GM13976 (cell line): ENCODE measurements at regions not wholly inside any gene's neighbourhood (a gene's known extent, or its start where the extent isn't known, plus 50 kb on each side); places are given as distances from the start of the nearest gene placed in this dataset.

Source experiments
- DNase-seq: peaks from one replicate; pipeline ENCODE4 v3.0.0; 2012; ENCODE audit warnings: low spot score
- in situ Hi-C: fragments of 300-500 bp; cut with MboI; formaldehyde crosslinking; loops from one replicate; pipeline ENCODE4 v1.12.0; 2022; ENCODE audit warnings: low sequenced_read_pairs, mixed read lengths, inconsistent platforms; ENCODE audit not compliant: unreplicated experiment
- TF ChIP-seq, protein P1 (sequence below): IDR thresholded peaks from 2 replicates; pipeline ENCODE4 v1.5.1; 2012; ENCODE audit warnings: borderline replicate concordance, mild to moderate bottlenecking; ENCODE audit not compliant: insufficient read depth; ENCODE audit errors: extremely low read depth, missing control alignments, control extremely low read depth

GRCh38 chr7:68547799-68548198, 1050.5 kb upstream of the AUTS2 start:
- in situ Hi-C loops = no loop called here
- no peak for DNase-seq
- TF ChIP-seq, protein P1, sequence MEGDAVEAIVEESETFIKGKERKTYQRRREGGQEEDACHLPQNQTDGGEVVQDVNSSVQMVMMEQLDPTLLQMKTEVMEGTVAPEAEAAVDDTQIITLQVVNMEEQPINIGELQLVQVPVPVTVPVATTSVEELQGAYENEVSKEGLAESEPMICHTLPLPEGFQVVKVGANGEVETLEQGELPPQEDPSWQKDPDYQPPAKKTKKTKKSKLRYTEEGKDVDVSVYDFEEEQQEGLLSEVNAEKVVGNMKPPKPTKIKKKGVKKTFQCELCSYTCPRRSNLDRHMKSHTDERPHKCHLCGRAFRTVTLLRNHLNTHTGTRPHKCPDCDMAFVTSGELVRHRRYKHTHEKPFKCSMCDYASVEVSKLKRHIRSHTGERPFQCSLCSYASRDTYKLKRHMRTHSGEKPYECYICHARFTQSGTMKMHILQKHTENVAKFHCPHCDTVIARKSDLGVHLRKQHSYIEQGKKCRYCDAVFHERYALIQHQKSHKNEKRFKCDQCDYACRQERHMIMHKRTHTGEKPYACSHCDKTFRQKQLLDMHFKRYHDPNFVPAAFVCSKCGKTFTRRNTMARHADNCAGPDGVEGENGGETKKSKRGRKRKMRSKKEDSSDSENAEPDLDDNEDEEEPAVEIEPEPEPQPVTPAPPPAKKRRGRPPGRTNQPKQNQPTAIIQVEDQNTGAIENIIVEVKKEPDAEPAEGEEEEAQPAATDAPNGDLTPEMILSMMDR = no peak

GRCh38 chr7:68550027-68550426, 1048.2 kb upstream of the AUTS2 start:
- DNase-seq = no peak
- TF ChIP-seq, protein P1 = no peak
- in situ Hi-C loops = no loop called here

DNA sequence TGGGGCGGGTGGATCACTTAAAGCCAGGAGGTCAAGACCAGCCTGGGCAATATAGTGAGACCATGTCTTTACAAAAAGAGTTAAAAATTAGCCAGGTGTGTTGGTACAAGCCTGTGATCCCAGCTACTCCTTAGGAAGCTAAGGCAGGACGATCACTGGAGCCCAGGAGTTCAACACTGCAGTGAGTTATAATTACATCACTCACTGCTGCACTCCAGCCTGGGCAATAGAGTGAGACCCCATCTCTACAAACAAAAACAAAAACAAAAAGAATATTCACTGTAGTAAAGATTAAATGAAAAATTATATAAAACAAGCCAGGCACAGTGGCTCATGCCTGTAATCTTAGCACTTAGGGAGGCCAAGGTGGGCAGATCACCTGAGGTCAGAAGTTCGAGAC, 1047.6 kb upstream of the AUTS2 start:
- TF ChIP-seq, protein P1 = no peak
- no peak for DNase-seq
- in situ Hi-C loops = no loop called here

- in situ Hi-C loops = no loop called here
- no peak for DNase-seq
- TF ChIP-seq, protein P1 = no peak
Measured at GRCh38 chr7:68556537-68556936, 1041.7 kb upstream of the AUTS2 start.

- TF ChIP-seq, protein P1 = no peak
- no peak for DNase-seq
- in situ Hi-C loops = no loop called here
Measured at GRCh38 chr7:68559518-68559917, 1038.8 kb upstream of the AUTS2 start.

DNA sequence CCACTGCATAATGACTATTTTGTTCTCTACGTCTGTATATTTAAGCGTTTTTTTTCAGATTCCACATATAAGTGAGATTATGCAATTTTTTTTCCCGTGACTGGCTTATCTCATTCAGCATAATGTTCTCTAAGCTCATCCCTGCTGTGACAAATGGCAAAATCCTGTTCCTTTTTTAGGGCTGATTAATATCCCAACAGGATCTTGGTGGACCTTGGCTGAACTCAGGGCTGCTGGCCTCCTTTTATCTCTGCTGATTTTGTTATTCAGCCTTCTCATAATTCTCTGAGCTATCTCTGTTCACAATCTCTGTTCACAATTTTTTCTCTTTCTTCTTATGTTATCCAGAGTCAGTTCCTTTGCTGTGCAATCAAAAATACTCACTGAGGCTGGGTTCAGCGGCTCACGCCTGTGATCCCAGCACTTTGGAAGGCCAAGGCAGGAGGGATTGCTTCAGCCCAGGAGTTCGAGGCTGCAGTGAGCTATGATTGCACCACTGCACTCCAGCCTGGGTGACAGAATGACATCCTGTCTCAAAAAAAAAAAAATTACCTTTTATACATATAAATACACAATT, 1035.9 kb upstream of the AUTS2 start:
- DNase-seq = no peak
- TF ChIP-seq, protein P1 = no peak
- in situ Hi-C loops = no loop called here

DNA sequence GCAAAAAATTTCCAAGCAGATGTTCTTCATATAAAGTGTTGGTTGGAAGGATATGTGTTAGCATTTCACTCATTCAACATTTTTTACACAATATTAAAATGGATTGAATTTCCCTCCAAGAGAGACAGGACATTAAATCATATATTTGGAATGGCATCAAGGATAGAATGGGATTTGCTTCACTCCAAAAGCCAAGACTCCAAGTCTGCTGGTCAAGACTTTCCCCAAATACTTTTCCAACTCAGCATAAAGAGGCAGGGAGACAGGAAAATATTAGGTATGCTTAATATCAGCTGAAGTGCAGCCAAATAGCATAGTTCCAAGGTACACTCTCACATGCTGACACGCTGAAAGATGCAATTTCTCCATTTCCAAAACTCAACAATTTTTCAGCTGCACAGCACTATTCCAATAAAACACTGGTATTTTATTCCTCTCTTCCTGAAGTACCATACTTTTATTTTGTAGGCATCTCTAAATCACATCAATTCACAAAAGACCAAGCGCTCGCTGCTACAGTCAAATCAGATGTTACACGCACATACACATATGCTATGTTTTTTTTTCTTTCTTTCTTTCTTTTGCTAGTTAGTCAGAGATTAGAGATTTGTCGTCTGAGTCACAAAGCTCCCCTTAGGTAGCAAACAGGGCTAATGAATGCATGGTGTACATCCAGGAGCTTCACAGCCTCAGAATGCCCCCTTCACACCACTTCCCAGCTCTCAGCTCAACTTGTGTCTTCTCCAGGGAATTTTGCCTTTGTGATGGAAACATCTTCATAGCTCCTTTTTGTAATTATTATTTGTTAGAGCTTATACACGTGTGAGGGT, 1033.8 kb upstream of the AUTS2 start:
- DNase-seq = no peak
- TF ChIP-seq, protein P1 = no peak
- in situ Hi-C loops = no loop called here
